HG03439 (cell line): ENCODE measurements at regions not wholly inside any gene's neighbourhood (a gene's known extent, or its start where the extent isn't known, plus 50 kb on each side); places are given as distances from the start of the nearest gene placed in this dataset.
"Not testable (repeated sequence)": the region's sequence is repeated elsewhere in the genome, so short reads cannot be mapped to it uniquely, and the experiment has no call there.

ENCODE experiments used
- ATAC-seq: cut with Tn5 transposase; IDR thresholded peaks from one replicate; pipeline ENCODE4 v1.9.1; 2021; ENCODE audit warnings: mild to moderate bottlenecking, moderate library complexity; ENCODE audit not compliant: unreplicated experiment

GRCh38 chr2:56606086-56606485, 422.3 kb downstream of the CCDC85A start:
- ATAC-seq = not testable (repeated sequence)

GRCh38 chr2:56613254-56613653, 429.5 kb downstream of the CCDC85A start:
- ATAC-seq = no peak

- no peak for ATAC-seq
Measured at GRCh38 chr2:56613920-56614319, 430.1 kb downstream of the CCDC85A start.

- ATAC-seq = no peak
Measured at GRCh38 chr2:56615760-56616159, 432.0 kb downstream of the CCDC85A start.

DNA sequence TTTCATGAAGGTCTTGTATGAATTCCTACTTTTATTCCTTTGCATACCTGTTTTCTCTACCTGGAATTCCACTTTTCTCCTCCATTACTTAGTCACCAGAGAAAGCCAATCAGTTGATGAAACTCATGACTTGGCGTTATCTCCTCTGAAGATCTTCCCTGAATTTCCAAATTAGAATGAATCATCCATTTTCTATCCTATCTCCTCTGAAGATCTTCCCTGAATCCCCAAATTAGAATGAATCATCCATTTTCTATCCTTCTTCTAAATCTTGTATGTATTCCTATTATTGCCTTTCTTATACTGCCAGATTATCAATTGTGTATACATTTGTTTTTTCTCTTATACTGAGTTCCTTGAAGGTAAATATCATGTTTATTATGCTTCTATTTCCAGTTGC, 440.4 kb downstream of the CCDC85A start:
- no peak for ATAC-seq

GRCh38 chr2:56626927-56627326, 443.1 kb downstream of the CCDC85A start:
- no peak for ATAC-seq

- ATAC-seq = no peak
Measured at GRCh38 chr2:56630286-56630685, 446.5 kb downstream of the CCDC85A start.

DNA sequence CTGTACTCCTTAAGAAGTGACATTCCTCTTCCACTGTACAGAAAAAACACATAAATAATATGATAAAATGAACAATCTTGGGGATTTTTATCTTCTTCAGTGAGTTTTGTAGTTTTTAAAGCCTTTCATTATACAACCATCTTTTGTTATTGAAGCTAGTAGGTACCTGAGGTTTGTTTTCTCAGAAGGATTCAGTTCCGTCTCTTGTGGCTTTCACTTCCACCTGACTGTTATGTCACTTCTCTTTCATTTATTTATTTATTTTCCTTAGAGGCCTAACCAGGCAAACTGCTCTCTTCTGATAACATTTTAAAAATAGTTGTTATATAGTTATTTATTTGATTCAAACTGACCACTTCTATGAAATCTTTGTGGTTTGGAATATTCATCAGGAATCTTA, 464.2 kb downstream of the CCDC85A start:
- no peak for ATAC-seq

DNA sequence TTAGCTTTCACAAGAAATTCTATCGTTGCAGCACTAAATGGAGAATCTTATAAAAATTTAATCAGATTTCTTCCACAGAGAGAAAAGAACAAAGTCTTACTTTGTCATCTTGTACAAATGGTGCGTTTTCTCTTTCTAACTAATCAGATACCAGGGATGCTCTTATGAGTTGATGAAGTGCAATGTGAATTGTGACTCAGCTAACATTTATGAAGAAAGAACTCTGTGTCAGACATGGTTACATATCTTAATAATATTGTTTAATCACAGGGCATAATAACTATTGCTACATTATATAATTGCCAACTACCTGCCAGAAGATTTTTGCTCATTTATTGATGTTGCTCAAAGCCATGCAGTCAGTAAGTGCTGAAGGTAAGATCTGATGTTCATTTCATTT, 465.0 kb downstream of the CCDC85A start:
- ATAC-seq = no peak

DNA sequence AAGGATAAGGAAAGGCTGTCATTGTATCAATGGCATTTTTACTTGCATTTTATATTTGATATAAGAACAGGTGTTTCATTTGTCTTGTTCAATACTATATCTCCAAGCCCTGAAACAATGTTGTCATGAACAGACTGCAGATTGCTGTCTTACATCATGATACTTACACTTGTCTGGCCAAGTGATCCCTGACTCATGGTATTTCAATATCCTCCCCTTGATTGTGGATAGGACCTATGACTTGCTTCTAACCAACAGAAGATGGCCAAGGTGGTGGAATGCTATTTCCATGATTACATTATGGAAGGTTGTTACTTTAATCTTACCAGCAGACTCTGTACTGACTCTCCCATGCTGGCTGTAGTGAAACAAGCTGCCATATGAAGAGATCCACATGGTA, 471.1 kb downstream of the CCDC85A start:
- no peak for ATAC-seq

GRCh38 chr2:56656826-56657225, 473.0 kb downstream of the CCDC85A start:
- no peak for ATAC-seq

GRCh38 chr2:56666777-56667176, 483.0 kb downstream of the CCDC85A start:
- no peak for ATAC-seq

GRCh38 chr2:56671973-56672569, 488.3 kb downstream of the CCDC85A start:
- no peak for ATAC-seq

DNA sequence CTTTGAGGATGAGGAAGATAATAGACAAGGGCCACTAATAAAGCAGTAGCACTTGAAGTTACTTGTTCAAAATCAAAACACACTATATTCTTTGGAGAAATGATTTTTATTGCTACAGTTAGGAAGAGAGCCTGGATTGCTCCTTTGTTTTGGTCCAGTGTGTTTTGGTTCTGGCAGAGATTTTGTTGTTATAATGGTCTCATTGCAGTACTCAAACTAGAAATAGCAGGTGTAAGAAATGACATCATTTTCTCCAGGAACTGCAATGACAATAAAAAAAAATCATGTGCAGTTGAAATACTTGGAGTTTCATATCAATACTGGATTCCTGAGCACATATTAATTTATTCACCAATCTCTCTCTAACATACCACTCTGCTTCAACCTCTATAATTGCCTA, 490.3 kb downstream of the CCDC85A start:
- no peak for ATAC-seq

DNA sequence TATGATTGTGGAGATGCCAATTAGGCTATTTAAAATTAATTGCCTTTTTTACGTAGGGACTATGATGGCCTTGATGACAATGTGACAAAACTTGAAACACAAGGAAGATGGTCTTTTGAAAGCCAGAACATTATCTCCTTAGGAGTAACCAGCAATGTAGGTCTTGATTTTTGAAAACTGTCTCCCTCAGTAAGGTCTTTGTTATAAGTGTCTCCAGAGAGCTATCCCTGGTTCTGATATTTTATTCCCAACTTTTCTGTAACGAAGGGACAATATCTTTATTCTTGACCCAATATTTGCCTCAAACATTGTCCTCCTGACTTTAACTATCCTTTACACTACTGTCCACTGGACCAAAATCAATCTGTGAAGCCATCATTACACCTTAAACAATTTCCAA, 493.2 kb downstream of the CCDC85A start:
- no peak for ATAC-seq

GRCh38 chr2:56680971-56681631, 497.3 kb downstream of the CCDC85A start:
- no peak for ATAC-seq

DNA sequence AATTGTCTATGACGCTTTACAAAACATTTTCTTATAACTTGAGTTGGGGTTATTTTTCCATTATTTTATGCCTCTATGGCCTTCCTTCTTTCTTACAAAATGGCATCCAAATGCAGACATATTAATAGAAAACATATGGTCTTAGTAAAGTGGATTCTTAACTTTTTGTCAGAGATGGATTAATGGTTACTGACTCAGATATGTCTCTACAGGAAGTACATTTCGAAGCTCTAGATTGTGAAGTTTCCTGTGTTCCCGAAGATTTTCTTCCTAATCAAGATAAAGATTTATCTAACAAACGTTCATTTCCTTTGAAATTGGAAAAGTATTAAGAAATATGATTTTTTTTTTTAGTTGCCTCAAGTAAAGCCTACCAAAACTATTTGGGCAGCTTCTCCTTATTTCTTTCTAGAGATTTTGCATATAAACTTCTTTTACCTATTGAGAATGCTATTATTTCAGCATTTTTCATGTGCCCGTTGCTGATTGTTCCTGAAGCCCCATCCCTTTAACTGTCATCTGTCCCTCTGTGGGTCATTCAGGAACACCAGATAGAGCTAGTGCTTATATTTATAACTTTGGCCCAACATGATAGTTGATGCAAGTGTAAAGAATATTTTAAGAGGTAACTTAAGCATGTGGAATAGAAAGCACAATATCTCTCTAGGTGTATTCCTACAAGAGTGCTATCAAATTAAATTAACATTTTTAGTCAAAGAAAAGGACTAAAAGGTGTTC, 498.0 kb downstream of the CCDC85A start:
- ATAC-seq = no peak

DNA sequence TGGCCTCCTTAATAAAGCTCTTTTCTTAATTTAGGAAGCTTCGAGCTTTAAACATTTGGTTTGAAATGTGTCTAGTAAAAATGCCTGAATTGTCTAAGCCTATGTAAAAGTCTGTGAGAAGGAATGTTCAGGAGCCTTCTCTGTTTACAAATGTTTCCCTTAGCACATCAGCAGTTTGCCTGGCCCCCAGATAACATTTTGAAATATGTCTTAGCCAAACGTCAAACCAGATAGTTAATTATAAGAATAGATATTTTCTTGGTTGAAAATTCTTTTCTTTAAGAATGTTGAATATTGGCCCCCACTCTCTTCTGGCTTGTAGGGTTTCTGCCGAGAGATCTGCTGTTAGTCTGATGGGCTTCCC, 498.6 kb downstream of the CCDC85A start:
- no peak for ATAC-seq

GRCh38 chr2:56684327-56684726, 500.5 kb downstream of the CCDC85A start:
- no peak for ATAC-seq

DNA sequence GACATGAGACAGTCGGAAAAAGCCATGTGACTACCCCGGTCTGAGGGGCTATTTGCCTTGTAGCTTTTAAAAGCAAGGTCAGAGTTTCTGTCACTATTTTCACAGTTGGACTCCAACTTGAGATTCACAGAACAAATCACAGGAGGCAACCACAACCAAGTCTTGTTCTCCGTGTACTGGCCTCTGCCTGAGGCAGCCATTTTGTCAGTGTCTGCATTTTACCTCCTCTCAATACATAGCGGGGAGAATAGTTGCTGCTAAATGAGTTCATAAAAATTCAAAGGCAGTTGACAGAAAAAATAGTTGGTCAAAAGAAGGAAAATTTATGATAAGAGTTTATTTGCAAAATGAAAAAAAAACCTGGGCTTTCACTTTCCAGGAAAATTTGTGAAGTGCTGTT, 501.4 kb downstream of the CCDC85A start:
- no peak for ATAC-seq

GRCh38 chr2:56687169-56687568, 503.4 kb downstream of the CCDC85A start:
- no peak for ATAC-seq

GRCh38 chr2:56688661-56689060, 504.9 kb downstream of the CCDC85A start:
- no peak for ATAC-seq
